ENCODE measurements at regions not wholly inside any gene's neighbourhood (a gene's known extent, or its start where the extent isn't known, plus 50 kb on each side); places are given as distances from the start of the nearest gene placed in this dataset.

DNA sequence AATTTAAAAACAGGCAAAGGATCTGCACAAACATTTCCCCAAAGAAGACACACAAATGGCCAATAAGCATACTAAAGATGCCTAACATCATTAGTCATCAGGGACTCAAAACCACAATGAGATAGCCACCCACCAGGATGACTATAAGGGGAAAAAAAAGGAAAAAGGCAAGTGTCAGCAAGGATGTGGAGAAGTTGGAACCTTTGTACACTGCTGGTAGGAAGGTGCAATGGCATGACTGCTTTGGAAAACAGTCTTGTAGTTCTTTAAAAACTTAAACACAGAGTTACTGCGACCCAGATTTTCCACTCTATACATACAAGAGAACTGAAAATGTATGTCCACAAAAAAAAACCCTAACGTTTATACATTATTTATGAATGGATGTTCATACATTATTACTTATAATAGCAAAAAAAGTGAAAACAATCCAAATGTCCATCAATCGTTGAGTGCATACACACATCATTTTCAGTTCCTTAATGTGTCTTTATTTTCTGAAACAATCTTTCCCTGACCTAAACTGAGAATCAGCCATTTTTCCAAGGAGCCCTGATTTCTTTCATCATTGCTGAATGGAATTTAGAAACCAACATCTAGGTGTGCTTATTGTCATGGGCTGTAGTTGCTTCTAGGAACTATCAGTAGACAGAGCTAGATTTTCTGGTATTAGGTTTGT, 64.7 kb upstream of the TLK1 start:
- no peak for DNase-seq (ENCODE audit: low spot score)

- DNase-seq (ENCODE audit: low spot score) = no peak
Measured at GRCh38 chr2:171217330-171217729, 56.6 kb upstream of the TLK1 start.

DNA sequence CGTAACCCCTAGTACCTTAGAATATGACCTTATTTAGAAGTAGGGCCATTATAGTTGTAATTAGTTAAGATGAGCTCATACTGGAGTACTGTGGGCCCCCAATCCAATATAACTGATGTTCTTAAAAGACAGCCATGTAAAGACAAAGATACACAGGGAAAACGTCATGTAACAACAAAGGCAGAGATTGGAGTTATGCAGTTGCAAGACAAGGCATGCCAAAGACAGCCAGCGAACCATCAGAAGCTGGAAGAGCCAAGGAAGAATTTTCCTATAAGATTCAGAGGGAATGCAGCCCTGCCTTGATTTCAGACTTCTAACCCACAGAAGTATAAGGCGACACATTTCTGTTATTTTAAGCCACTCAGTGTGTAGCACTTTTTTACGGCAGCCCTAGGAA, 55.9 kb upstream of the TLK1 start:
- no peak for DNase-seq (ENCODE audit: low spot score)

- no peak for DNase-seq (ENCODE audit: low spot score)
Measured at GRCh38 chr2:171214093-171214492, 53.4 kb upstream of the TLK1 start.

DNA sequence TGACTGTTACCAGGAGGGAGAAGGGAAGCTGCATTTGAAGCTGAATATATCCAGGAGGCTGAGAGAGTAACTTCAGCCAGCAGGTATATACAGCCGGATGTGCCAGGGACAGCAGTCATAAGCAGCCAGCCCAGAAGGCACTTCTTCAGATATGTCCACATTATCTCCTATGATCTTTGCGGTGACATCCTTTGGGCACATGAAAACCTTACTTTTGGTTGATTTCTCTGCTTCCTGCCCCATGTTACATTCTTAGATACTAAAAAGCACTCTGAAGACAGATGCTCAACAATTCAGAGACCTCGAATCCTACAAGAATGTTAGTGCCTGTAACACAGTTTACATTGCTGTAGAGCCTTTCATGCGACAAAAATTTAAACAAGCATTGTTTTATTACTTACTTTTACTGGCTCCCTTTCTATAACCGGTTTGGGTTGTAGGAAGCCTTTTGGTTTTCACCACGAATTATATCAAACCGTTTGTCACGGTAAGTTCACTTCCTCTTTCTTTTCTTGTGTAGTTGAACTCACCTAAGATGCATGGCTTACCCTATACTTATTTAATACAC, 50.3 kb upstream of the TLK1 start:
- DNase-seq (ENCODE audit: low spot score) = no peak
